ENCODE measurements at regions not wholly inside any gene's neighbourhood (a gene's known extent, or its start where the extent isn't known, plus 50 kb on each side); places are given as distances from the start of the nearest gene placed in this dataset.

- H3K4me3 ChIP-seq (ENCODE audit: low read depth, low read length), result no peak overlapping the region
- no peak for TF ChIP-seq CTCF (IDR thresholded peaks at IDR 0.05; ENCODE audit: insufficient read depth, low read length, missing control alignments)
- ChIA-PET POLR2A (no interaction called here), CTCF (no interaction called here)
- DNase-seq (ENCODE audit: low read depth, low spot score), result no peak
Measured at GRCh38 chr14:25520821-25521220, 470.9 kb upstream of the STXBP6 start.

- TF ChIP-seq CTCF (IDR thresholded peaks at IDR 0.05; ENCODE audit: insufficient read depth, low read length, missing control alignments), result no peak
- POLR2A ChIA-PET, result no interaction called here
- CTCF ChIA-PET, result no interaction called here
- DNase-seq (ENCODE audit: low read depth, low spot score), result no peak
- H3K4me3 ChIP-seq (ENCODE audit: low read depth, low read length), result no peak overlapping the region
Measured at GRCh38 chr14:25518364-25518763, 468.4 kb upstream of the STXBP6 start.

GRCh38 chr14:25516838-25517237 is 466.9 kb upstream of the STXBP6 start:
- ChIA-PET POLR2A (no interaction called here), CTCF (no interaction called here)
- no peak for DNase-seq (ENCODE audit: low read depth, low spot score)
- no peak for TF ChIP-seq CTCF (IDR thresholded peaks at IDR 0.05; ENCODE audit: insufficient read depth, low read length, missing control alignments)
- no peak overlapping the region for H3K4me3 ChIP-seq (ENCODE audit: low read depth, low read length)

- no peak for TF ChIP-seq CTCF (IDR thresholded peaks at IDR 0.05; ENCODE audit: insufficient read depth, low read length, missing control alignments)
- POLR2A ChIA-PET, result no interaction called here
- DNase-seq (ENCODE audit: low read depth, low spot score), result no peak
- H3K4me3 ChIP-seq (ENCODE audit: low read depth, low read length), result no peak overlapping the region
- CTCF ChIA-PET, result no interaction called here
Measured at GRCh38 chr14:25508845-25509244, 458.9 kb upstream of the STXBP6 start.

- CTCF ChIA-PET, result no interaction called here
- H3K4me3 ChIP-seq (ENCODE audit: low read depth, low read length), result no peak overlapping the region
- POLR2A ChIA-PET, result no interaction called here
- DNase-seq (ENCODE audit: low read depth, low spot score), result no peak
- TF ChIP-seq CTCF (IDR thresholded peaks at IDR 0.05; ENCODE audit: insufficient read depth, low read length, missing control alignments), result no peak
Measured at GRCh38 chr14:25501749-25502148, 451.8 kb upstream of the STXBP6 start.

- CTCF ChIA-PET, result no interaction called here
Measured at GRCh38 chr14:25488961-25489360, 439.0 kb upstream of the STXBP6 start.

More at GRCh38 chr14:25488961-25489360, 439.0 kb upstream of the STXBP6 start:
- no peak for DNase-seq (ENCODE audit: low read depth, low spot score)
- no peak overlapping the region for H3K4me3 ChIP-seq (ENCODE audit: low read depth, low read length)
- TF ChIP-seq CTCF (IDR thresholded peaks at IDR 0.05; ENCODE audit: insufficient read depth, low read length, missing control alignments), result no peak
- POLR2A ChIA-PET, result no interaction called here

Data from AG04449 (cell line).